GM12872 (cell line): ENCODE measurements at regions not wholly inside any gene's neighbourhood (a gene's known extent, or its start where the extent isn't known, plus 50 kb on each side); places are given as distances from the start of the nearest gene placed in this dataset.

Experiments used
- TF ChIP-seq, protein P1 (sequence below): IDR thresholded peaks from 3 replicates; pipeline ENCODE4 v1.5.1; 2011; ENCODE audit warnings: low read depth, mild to moderate bottlenecking, low read length, moderate library complexity; ENCODE audit not compliant: insufficient read depth

DNA sequence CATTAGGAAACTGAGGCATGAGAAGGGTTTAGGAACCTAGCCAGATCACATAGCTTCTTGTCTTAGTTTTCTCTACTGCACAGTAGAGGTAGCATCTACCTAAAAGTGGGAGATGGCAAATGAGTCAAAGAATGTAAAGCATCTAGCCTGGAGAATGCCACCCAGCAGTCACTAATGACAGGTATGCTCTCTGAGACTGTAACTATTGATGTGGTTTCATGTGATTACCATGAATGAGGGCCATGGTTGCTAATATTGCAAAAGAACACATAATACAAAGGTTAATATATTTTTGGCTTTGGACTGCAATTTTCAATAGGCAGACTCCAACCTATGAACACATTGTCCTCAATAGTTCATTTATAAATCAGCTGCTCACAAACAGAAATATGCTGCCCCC lies 389.9 kb downstream of the GRIN2B start:
- TF ChIP-seq, protein P1, sequence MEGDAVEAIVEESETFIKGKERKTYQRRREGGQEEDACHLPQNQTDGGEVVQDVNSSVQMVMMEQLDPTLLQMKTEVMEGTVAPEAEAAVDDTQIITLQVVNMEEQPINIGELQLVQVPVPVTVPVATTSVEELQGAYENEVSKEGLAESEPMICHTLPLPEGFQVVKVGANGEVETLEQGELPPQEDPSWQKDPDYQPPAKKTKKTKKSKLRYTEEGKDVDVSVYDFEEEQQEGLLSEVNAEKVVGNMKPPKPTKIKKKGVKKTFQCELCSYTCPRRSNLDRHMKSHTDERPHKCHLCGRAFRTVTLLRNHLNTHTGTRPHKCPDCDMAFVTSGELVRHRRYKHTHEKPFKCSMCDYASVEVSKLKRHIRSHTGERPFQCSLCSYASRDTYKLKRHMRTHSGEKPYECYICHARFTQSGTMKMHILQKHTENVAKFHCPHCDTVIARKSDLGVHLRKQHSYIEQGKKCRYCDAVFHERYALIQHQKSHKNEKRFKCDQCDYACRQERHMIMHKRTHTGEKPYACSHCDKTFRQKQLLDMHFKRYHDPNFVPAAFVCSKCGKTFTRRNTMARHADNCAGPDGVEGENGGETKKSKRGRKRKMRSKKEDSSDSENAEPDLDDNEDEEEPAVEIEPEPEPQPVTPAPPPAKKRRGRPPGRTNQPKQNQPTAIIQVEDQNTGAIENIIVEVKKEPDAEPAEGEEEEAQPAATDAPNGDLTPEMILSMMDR, result no peak

DNA sequence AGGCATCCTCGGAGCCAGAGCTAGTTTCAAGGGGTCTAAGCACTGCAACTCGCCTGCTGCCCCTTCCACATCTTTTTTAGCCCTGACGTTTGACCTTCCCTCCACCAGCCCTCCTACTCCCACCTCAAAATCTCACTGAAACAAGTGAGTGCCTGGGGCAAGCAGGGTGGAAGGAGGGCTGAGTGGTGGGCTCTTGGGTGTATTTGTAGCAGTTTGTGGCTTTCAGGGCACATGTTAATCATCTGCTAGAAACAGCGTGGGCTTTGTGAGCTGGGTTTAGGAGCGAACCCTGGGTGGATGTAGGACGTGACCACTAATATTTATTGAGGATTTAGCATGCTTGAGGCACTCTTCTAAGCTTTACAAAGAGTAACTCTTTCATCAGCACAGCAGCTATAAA lies 390.3 kb downstream of the GRIN2B start:
- TF ChIP-seq, protein P1, result no peak

DNA sequence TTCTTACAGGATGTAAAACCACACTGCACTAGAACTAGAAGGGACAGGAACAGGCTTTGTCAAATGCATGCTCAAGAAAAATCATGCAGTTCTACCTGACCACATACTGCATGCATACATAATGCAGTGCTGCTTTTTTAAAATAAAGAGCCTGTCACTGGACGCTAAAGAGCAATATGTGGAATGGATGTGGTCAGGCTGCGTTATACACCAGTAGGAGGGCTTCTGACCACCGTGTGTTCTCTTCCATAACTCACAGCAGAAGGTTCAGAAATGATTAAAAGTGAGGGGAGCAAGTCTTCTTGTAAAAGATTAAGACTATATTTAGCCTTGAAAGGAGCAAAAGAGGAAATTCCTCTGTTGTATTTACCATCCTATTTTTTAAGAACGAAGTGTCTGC lies 392.0 kb downstream of the EMP1 start:
- TF ChIP-seq, protein P1, result no peak

DNA sequence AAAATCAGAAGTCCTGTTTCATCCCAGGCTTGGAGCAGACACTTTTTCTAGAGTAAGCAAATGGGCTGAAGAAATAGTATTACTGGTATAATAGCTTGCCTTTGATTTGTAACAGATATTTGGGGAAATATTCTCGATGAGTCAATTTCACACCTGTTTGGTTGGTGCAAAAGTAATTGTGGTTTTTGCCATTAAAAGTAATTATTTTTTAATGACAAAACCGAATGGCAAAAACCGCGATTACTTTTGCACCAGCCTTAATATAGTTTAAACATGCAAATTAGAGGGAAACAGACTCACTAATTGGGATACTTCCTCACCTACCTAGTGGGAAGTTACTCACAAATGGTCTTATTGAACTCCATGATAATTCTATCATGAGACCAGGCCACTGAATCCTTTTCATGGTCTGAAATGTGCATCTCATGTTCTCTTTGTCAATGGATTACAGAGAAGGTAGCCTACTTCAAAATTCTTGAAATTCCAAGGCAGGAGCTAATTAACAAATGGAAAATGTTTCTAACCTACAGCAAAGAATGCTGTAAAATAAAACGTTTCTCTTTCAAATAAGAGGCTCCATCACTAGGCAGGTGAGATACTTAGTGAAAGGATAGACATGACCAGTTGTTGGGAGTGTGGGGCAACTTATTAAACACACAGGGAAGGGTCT lies 391.3 kb downstream of the EMP1 start:
- TF ChIP-seq, protein P1, result no peak

DNA sequence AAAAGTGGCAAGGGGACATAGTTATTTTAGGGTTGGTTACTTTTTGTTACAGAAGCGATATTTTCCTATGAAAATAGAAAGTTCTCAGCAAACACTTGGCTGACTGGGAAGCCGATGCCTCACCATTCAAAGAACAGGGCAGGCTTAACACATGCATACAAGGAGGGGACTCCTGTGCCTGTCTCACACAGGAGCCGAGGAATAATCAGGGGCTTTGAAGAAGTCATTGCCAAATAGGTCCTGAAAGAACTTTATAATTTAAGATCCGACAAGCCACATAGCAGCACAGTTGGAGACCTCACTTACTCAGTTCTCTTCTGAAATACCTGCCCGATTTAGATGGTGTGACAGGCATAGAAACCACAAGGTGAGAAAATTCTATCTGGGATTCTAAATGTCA lies 389.8 kb downstream of the EMP1 start:
- TF ChIP-seq, protein P1, result no peak

DNA sequence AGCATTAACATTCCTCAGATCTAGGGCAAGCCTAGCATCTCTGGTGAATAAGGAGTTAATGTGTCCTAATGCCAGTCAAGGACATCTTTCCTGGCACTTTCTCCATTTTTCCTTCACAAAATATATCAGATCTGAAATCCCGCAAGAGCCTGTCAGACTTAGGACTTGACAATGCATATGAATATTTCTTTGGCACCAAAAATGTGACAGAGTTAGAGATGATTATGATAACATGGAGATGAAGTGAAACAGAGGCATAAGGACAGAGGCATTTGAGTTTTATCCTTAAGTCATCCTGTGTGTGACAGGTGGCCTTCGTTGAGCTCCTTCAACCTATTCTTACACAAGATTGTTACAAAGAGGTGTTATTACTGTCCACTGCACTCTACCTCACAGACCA lies 388.0 kb downstream of the EMP1 start:
- TF ChIP-seq, protein P1, result no peak

DNA sequence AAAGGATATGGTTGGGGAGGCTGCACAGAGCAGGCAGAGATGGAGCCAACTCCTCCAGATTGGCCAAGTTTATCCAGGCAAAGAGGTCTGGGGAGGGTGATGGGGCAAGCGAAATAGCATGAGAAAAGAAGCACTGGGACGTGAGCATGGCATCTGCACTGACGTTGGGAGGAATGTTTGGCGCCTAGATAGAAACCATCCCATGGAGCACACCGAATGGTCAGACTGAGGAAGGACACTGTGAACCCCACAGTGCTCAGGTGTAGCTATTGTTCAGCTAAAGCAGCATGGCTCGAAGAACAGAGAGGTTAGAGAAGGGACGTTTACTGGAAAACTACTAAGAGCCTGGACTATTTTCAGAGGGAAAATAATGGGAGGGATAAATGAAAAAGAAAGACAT lies 387.1 kb downstream of the EMP1 start:
- TF ChIP-seq, protein P1, result no peak
